GM18907 (cell line): ENCODE measurements at regions not wholly inside any gene's neighbourhood (a gene's known extent, or its start where the extent isn't known, plus 50 kb on each side); places are given as distances from the start of the nearest gene placed in this dataset.

ENCODE experiments used
- ATAC-seq: cut with Tn5 transposase; IDR thresholded peaks from one replicate; pipeline ENCODE4 v1.9.1; 2021; ENCODE audit warnings: mild to moderate bottlenecking, moderate library complexity; ENCODE audit not compliant: unreplicated experiment

DNA sequence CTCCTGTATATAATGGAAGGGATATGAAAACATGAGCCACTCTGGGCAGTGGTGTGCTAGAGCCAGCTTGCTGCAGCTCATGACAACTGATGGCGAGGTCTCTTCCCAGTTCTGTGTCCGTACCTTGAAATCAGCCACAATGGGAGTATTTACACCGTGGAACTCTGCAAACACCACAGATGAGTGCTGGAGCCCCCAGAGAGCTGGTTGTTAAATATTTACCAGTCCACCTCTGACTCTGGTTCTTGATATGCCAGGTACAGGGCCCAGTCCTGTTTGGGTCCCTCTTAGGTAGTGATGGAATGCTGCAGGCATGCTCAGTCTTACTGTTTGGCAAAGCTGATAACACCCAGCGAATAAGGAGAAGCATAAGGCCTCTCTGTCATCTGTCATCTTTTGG, 116.1 kb upstream of the GLI2 start:
- ATAC-seq, result no peak

DNA sequence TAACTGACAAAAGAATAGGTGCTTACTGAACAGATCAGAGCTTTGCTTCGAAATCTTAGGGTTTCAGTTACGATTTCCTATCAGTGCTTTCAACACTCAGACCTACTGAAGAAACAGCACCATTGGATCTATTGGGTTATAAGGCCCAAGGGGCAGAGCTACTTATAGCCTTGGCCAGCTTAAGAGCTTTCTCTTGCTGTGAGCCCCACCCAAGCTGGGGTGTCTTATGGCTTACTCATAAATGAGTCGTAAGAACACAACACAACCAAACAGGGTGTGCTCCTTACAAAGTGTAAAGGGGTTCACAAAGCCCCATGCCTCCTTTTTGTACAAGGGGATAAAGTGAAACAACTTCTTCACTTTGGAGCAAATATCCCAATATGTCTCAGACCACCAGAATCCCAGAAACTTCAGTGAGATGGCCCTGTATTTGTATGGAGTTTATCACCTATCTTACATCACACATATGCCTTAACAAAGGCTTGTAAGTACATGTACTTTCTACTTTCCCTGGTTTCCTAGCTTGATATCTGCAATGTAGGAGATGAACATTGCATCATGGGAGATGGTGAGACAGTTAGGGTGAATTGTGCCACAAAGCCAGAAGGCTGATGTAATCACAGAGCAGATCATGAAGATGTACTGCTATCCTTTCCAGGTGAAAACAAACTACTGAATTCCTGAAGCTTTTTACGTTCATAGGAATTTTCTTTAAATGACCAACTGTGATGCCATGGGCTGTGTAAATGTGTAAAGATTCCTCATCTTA, 115.5 kb upstream of the GLI2 start:
- ATAC-seq, result no peak

DNA sequence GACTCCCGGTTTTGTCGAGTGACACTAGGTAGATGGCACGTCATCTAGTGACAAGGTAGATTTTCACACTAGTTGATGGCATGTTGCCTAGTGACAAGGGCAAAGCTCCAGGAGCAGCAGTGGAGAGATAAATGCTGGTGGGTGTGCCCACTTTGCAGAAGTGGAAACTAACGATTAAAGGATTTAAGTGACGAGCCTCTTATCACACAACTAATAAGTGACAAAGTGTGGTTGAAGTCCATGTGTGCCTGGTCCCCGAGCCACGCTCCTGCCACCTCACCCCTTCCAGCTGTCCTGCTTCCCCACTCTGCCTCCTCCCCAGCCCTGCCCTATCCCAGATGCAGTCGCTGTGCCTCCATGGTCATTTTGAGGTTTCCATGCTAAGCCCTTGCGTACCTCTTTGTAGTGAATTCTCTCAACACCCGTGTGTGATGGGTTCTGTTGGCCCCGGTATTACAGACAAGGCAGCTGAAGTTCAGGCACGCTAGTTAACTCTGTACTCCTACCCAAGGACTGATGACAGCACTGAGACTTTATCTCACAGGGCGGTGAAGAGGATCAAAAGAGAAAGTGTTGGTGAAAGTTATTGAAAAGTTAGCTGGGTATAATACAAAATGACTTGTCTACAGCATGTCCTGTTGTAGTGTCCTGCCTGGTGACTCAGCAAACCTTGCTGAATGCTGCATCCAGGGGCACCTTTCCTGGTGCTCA, 113.4 kb upstream of the GLI2 start:
- no peak for ATAC-seq

DNA sequence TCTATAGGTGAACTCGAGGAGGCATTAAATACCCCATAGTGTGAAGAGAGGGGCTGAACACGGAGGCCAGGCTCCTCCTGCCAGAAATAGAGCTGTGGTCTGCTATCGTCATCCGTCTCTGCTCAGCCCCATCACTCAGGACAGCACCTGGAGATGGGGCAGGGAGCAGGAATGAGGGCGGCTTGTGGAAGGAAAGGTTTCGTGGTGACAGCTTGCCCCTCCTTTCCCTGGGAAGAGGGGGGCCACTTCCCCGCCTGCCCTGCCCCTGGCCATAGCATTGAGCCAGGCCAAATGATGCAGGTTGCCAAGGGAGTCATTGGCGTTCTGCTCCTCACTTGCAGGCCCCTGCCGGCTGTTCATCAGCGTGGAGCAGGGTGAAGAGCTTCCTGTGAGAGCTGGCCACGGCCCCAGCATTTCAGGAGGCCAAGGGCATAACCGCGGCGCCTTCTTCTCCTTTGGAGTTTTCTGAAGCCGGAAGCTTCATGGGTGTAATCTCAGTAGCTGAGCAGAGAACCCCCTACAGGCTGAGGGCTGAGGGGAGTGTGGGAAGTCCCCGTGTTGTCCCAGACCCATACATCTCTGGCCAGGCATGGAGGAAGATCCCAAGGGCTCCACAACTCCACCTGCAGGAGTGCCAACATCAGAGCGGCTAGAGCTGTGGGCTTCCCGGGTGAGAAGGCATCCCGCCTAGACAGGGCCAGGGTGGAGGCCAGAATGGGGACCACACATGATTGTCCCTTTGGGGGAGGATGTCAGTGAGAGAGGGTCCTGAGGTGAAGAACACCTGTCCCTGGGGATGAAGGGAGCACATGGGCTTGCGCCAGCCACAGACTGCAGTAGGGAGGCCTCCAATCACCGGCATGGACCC, 112.5 kb upstream of the GLI2 start:
- no peak for ATAC-seq

DNA sequence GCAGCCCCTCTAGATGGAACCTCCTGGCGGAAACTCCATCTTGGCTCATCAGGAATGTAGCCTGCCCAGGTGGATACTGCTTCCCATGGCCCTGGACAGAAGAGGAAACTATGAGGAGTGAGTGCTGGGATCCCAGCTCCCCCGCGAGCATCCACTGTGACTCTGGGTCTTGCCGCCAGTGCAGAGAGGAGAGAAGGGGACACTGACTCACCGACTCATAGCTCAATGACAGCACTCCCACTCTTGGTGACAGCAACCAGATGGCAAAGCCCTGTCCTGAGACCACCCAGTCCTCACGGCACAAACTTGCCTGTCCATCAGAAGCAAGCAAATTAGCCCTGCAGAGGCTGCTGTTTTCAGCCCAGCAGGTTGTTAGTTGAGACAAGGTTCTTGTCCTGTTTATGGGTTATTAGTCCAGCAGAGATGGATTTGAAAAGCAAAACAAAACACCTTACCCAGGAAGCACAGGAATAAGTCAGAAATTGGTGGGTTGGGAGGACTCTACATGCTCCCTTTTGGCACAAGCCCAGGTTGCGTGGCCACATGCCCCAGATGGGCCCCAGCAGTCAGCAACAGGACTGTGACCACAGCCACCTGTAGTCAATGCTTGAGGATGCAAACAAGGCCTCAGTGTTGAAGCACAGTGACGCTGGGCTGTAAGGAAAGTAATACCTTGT, 111.5 kb upstream of the GLI2 start:
- no peak for ATAC-seq

GRCh38 chr2:120624738-120625446, 110.8 kb upstream of the GLI2 start:
- no peak for ATAC-seq

GRCh38 chr2:120625865-120626560, 109.7 kb upstream of the GLI2 start:
- ATAC-seq, result no peak

DNA sequence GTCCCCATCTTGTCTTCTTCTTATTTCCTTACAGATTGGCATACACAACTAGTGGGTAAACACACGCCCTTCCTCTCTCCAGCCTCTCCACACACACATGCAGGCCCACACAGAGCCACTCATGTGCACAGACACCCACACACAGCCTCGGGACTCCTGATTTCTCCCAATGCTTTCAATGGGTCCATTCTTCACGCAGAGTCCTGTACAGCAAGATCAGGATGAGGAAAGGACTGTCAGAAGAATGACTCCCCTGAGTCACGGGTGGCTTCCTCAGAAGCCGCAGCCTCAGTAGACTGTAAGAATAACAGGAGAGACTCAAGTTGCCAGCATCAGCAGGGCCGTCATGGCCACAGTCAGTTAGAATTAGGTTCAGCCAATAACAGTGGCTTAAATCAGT, 109.1 kb upstream of the GLI2 start:
- ATAC-seq, result no peak

DNA sequence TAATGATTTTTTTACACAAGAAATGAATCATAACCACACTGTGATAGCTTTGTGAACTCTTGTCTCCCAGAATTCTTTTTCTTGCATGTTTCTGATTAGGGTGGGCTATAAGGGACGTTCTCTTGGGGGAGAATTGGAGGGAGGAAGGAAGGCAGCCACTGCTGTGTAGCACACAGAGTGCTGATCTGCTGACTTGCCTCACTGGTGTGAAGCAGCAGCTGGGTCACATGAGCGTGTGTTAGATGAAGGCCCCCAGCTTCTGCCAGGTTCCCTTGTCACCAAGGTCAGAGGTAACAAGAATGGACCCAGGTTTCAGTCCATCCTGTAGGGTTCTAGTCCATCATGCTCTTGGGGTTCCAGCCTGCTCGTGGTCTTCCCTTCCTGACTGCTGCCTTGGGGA, 107.4 kb upstream of the GLI2 start:
- no peak for ATAC-seq

DNA sequence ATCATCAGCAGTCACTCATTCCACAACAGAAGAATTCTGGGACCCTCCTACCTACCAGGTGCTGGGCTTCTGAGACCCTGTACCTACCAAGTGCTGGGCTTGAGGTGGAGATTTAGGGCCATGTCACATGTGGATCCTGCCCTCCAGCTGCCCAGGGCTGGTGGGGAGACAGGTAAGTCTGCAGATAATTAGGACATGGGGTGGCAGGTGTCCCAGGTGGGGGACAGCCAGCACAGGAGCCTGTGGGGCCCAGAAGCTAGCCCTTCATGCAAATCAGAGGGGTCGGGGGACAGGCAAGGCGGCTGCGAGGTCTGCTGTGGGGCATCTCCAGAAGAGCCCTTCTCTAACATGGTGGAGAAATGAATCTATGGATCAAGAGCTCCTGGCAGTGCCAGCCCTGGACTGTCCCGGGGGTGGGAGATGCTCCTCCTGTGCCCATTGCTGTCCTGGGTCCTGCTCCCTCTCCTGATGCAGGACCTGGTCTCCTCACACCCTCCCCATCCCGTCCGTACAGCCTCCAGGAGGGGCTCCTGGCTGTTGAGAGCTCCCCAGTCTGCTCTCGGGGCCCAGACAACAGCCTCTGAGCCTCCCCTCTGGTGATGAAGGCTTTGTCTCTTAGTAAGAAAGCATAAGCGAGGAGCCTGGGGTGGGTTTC, 106.3 kb upstream of the GLI2 start:
- no peak for ATAC-seq

DNA sequence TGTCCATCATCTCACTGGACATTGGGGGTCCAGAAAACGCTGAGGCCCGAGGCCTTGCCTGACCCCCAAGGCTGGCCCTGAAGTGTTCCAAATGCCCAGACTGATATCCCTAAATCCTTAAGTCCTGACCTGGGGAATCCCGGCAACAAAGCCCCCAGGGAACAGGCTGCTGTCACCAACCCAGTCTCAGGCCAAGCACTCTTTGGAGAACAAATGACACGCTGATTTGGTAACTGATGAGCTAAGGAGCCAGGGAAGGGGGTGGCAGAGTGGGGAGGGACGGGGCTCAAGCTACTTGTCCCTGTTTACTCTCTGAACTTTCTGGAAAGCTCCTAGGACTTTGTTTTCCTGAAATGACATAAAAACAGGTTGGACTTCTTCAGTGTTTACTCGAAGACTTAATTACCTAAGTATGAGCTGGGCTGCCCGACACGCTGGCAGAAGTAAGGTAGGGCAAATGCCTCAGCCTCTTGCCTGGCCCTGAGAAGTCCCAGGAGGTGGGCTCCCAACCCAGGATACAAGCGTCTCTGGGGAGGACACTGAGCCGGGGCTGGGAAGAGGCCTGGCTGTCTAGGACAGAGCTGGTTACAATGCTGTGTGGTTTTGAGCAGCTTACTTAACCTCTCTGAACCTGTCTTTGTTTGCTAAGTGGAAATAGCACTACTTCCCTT, 105.5 kb upstream of the GLI2 start:
- ATAC-seq, result no peak

- no peak for ATAC-seq
These were observed 104.4 kb upstream of the GLI2 start for GRCh38 chr2:120631236-120631635.

- ATAC-seq, result no peak
These were observed 103.9 kb upstream of the GLI2 start for GRCh38 chr2:120631724-120632123.

- no peak for ATAC-seq
These were observed 102.6 kb upstream of the GLI2 start for GRCh38 chr2:120632796-120633646.

DNA sequence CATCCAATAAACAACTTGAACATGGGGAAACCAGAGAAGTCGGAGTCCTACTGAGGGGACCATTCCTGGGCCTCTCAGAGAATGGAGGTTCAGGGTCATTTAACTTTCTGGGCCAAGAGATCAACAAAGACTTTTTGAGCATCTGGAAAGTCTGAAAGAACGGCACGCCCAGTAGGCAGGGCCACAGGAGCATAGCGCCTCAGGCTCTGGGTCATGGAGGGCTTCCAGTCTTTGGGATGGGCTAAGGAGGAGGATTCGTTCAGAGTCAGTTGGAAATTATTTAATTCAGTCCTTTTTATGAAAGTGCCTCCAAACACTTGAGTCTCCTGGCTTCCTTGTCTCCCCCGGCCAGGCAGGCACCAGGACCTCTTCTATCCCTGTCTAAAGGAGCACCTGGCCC, 101.1 kb upstream of the GLI2 start:
- ATAC-seq, result no peak

GRCh38 chr2:120635146-120635545, 100.5 kb upstream of the GLI2 start:
- ATAC-seq, result no peak

DNA sequence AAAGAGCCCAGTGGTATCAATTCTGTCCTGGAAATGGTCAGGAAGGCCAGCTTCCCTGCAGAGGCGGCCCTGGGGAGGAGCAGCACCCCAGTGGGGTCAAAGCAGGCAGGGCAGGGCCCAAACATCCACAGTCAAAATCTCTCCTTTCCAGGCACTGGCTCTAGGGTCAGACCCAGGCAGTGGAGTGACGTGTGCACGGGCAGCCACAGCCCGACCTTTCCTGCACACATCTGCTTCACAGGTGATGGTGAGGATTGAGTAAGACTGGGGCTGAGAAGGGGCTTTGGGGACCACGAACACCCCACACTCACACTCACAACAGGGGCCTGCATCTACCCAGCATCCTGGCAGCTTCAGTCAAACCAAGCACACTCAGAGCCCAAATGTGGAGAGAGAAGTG, 97.8 kb upstream of the GLI2 start:
- ATAC-seq, result no peak

- ATAC-seq, result no peak
These were observed 97.2 kb upstream of the GLI2 start for GRCh38 chr2:120638450-120638849.
